Astrocyte of the cerebellum (primary cell): ENCODE measurements at regions not wholly inside any gene's neighbourhood (a gene's known extent, or its start where the extent isn't known, plus 50 kb on each side); places are given as distances from the start of the nearest gene placed in this dataset.

Experiments used
- DNase-seq: peaks from one replicate; pipeline ENCODE4 v3.0.0-alpha.2; 2011; ENCODE audit warnings: low read depth
- H3K4me3 ChIP-seq: 2 replicates; pipeline ENCODE4 v1.5.1; 2011; ENCODE audit warnings: mild to moderate bottlenecking, low read depth, low read length, moderate library complexity
- CTCF ChIP-seq: IDR thresholded peaks from 2 replicates; pipeline ENCODE4 v1.5.1; 2012; ENCODE audit warnings: low read length, low read depth, moderate library complexity, mild to moderate bottlenecking; ENCODE audit errors: missing control alignments
- in situ Hi-C: cut with HindIII; loops from 2 replicates; pipeline ENCODE4 v1.10.0; 2017; ENCODE audit warnings: low sequenced_read_pairs

DNA sequence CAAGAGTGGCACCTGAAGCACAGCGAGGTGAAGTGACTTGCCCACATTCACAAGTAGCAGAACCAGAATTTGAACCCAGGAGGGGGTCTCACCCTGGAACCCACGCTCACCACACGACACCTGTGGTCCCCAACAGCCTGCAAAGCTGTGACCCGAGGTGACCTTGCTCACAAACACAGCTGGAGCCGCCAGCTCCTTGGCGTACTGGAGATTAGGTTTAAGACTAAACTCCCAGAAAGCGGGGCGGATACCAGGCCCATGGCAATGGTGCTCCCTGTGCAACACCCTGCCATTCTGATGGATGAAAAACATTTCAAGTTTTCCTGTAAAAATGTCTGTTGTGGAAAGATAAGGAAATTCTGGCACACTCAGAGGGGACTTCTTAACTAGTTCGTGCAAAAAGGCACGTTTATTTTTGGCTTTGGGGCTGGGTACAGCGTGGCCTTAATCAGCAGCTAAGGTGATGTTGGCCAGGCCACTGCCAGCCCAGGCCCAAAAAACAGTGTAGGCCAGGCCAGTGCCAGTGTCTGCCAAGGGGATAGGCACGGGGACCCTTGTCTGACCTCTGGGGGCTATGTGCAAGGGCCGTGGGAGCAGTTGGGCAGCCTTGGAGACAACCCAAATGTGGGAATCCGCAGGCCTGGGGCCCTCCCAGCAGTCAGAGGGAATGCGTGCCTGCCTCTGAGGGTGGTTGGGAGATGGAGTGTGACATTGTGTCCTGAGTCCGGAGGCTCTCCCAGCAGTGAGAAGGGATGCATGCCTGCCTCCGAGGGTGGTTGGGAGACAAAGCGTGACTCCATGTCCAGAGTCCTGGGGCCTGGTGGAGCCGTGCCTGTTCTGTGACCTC is 185.0 kb upstream of the HS6ST1 start:
- DNase-seq, result no peak
- in situ Hi-C loops, result no loop called here
- TF ChIP-seq CTCF, result no peak
- no peak overlapping the region for H3K4me3 ChIP-seq

DNA sequence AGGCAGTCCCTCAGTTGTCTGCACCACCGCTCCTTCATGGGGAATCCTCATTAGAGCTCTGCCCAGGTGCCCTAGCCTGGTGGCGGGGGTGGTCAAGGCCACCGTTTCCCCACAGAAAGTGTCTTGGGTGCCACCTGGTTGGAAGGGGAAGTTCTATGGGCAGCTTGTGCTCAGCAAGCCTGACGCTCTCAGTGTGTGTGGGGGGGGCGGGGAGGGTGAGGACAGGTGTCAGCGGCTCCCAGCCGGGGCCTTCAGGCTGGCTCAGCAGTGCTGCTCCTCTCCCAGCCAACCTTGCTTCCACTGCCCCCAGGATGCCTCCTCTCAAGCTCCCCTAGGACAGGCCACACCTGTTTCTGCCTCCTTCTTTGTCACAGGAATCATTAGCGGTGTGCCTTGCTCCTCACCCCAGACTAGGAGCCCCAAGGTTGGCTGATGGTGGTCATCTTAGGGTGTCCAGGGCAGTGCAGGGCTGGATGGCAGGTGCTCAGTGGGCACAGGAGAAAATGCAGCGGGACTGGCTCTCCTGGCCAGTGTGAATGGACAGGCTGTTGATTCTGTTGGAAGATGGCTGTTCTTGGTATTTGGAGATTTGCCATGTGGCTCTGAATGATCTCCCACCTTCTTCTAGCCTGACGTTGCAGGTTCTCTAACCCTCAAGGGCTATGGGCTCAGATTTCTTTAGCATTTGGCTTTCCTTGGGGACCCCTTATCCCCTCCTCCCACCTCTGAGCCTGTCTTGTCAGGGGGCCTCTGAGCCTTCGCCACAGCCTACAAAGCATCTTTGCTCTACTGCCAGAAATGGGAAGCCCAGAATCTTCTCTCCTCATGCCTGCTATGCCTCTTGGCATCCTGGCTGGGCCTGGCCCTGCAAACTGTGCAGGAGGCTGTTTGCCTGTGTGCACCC is 185.8 kb upstream of the HS6ST1 start:
- no peak for DNase-seq
- TF ChIP-seq CTCF, result no peak

GRCh38 chr2:128505150-128505490 is 186.5 kb upstream of the HS6ST1 start:
- no peak for TF ChIP-seq CTCF
- DNase-seq, result no peak
- H3K4me3 ChIP-seq, result no peak overlapping the region
- in situ Hi-C loops, result no loop called here

More for the DNA sequence above, 185.8 kb upstream of the HS6ST1 start:
- in situ Hi-C loops, result no loop called here
- no peak overlapping the region for H3K4me3 ChIP-seq

DNA sequence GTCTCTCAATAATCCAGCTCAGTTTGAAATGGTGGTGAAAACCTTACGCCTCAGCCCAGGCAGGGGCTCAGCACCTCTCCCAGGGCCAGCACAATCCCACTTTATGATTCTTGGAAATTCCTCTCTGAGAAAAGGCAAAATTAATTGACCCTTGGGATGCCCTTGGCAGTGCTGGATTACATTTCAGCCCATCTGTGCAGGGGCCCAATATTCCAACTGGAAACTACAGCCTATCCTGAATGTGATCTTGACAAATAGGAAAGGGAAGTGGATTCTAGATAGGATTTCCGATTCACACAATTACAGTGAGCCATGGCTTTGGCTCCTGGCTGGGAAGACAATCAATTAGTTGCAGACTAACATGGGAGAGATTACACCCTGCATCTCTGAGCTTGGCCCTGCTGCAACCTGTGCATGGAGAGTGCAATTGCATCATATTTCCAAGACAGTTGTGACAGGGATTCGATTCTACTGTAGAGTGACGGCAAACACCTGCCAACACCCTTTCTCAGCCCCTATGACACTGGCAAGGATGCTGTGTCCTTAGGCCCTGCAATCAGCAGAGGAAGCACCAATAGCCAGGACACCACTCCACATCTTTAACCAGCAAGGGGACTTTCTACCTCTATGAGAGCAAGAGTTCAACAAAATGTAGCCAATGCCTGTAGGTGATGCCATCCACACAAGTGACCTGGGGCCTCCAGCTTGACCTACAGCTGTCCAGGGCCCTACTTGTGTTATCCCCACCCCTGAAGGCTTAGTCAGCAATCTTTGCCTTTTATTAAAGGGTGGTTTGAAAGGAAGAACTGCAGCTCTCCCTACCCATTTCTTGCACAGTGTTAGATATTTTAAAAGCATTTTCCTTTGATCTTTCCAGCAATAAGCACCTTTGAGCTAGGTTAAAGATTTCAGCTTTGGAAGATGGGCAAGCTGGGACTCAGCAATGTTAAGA is 187.2 kb upstream of the HS6ST1 start:
- no peak for DNase-seq
- no peak for TF ChIP-seq CTCF
- in situ Hi-C loops, result no loop called here
- no peak overlapping the region for H3K4me3 ChIP-seq

DNA sequence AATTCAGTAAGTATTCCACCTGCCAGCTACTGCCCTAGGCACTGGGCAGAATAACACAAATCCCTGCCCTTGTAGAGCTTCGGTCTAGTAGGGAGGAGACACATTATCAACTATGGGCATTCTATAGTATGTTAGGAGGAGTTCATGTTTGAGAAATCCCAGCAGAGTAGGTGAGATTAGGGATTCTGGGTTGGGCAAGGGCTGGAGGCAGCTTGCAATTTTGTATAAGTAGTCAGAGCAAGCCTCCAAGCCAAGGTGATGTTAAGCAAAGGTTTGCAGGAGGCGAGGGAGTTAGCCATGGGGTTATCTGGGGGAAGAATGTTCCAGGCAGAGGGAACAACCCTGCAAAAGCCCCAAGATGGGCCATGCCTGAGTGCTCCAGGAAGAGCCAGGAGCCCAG is 187.9 kb upstream of the HS6ST1 start:
- no peak for DNase-seq
- no peak for TF ChIP-seq CTCF
- no peak overlapping the region for H3K4me3 ChIP-seq
- in situ Hi-C loops, result no loop called here
